SK-N-SH treated with all-trans-retinoic acid at 6 μM for 48 hours (cell line): ENCODE measurements at regions not wholly inside any gene's neighbourhood (a gene's known extent, or its start where the extent isn't known, plus 50 kb on each side); places are given as distances from the start of the nearest gene placed in this dataset.

Source experiments
- ARNTL ChIP-seq: fragments of 450-650 bp; formaldehyde crosslinking; IDR thresholded peaks from 2 replicates; pipeline ENCODE4 v1.5.0; 2020; ENCODE audit warnings: low read depth, mild to moderate bottlenecking, moderate library complexity, borderline replicate concordance
- BACH2 ChIP-seq: fragments of 250-450 bp; sonication (Bioruptor Pico); IDR thresholded peaks from 2 replicates; pipeline ENCODE4 v1.9.0; 2021; ENCODE audit warnings: mild to moderate bottlenecking, borderline replicate concordance
- GLIS3 ChIP-seq: fragments of 250-450 bp; sonication (Bioruptor Pico); IDR thresholded peaks from 2 replicates; pipeline ENCODE4 v1.5.0; 2020; ENCODE audit warnings: mild to moderate bottlenecking, moderate library complexity
- OSR1 ChIP-seq: fragments of 250-450 bp; sonication (Bioruptor Pico); IDR thresholded peaks from 2 replicates; pipeline ENCODE4 v1.8.0; 2022; ENCODE audit warnings: moderate library complexity, mild to moderate bottlenecking, inconsistent platforms
- POU6F1 ChIP-seq: fragments of 250-450 bp; sonication (Bioruptor Pico); IDR thresholded peaks from 2 replicates; pipeline ENCODE4 v1.8.0; 2021; ENCODE audit warnings: low read depth, mild to moderate bottlenecking, moderate library complexity, borderline replicate concordance
- RARB ChIP-seq: fragments of 250-450 bp; sonication (Bioruptor Pico); IDR thresholded peaks from 2 replicates; pipeline ENCODE4 v1.8.0; 2021; ENCODE audit warnings: mild to moderate bottlenecking, moderate library complexity
- SNAI2 ChIP-seq: fragments of 250-450 bp; sonication (Bioruptor Pico); IDR thresholded peaks from 2 replicates; pipeline ENCODE4 v1.5.0; 2020; ENCODE audit warnings: mild to moderate bottlenecking, moderate library complexity
- ZFP3 ChIP-seq: fragments of 250-450 bp; sonication (Bioruptor Pico); IDR thresholded peaks from 2 replicates; pipeline ENCODE4 v1.5.0; 2020; ENCODE audit warnings: mild to moderate bottlenecking, moderate library complexity
- ZNF565 ChIP-seq: fragments of 450-650 bp; formaldehyde crosslinking; conservative IDR thresholded peaks from 2 replicates; pipeline ENCODE4 v1.5.0; 2020; ENCODE audit warnings: low read depth, mild to moderate bottlenecking, moderate library complexity
- ZNF8 ChIP-seq: fragments of 450-650 bp; formaldehyde crosslinking; IDR thresholded peaks from 2 replicates; pipeline ENCODE4 v1.5.0; 2020; ENCODE audit warnings: mild to moderate bottlenecking, moderate library complexity
- TF ChIP-seq, protein P1 (sequence below): fragments of 250-450 bp; sonication (Bioruptor Pico); IDR thresholded peaks from 2 replicates; pipeline ENCODE4 v1.5.1; 2021; ENCODE audit warnings: mild to moderate bottlenecking, moderate library complexity

GRCh38 chr6:23663652-23664051, 462.4 kb upstream of the NRSN1 start:
- TF ChIP-seq OSR1 = no peak
- TF ChIP-seq BACH2 (CRISPR knock-in tag) = 0 out of 2 replicates have a peak, but pooled peaks have one; percentile 42
- TF ChIP-seq ARNTL = no peak
- TF ChIP-seq SNAI2 (CRISPR knock-in tag) = peak; percentile 74; the same call in 1 of the 2 replicates
- no peak for TF ChIP-seq POU6F1
- peak; percentile 63 for TF ChIP-seq ZNF8 (CRISPR knock-in tag)
- TF ChIP-seq GLIS3 (CRISPR knock-in tag) = peak; percentile 76; the same call in 1 of the 2 replicates
- TF ChIP-seq, protein P1, sequence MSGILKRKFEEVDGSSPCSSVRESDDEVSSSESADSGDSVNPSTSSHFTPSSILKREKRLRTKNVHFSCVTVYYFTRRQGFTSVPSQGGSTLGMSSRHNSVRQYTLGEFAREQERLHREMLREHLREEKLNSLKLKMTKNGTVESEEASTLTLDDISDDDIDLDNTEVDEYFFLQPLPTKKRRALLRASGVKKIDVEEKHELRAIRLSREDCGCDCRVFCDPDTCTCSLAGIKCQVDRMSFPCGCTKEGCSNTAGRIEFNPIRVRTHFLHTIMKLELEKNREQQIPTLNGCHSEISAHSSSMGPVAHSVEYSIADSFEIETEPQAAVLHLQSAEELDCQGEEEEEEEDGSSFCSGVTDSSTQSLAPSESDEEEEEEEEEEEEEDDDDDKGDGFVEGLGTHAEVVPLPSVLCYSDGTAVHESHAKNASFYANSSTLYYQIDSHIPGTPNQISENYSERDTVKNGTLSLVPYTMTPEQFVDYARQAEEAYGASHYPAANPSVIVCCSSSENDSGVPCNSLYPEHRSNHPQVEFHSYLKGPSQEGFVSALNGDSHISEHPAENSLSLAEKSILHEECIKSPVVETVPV (CRISPR knock-in tag) = 0 out of 2 replicates have a peak, but pooled peaks have one; percentile 50
- 0 out of 2 replicates have a peak, but pooled peaks have one; percentile 61 for TF ChIP-seq ZFP3 (CRISPR knock-in tag)
- TF ChIP-seq ZNF565 (CRISPR knock-in tag) = no peak
- no peak for TF ChIP-seq RARB (CRISPR knock-in tag)
